Thoracic aorta (tissue), 2 donors: ENCODE measurements at regions not wholly inside any gene's neighbourhood (a gene's known extent, or its start where the extent isn't known, plus 50 kb on each side); places are given as distances from the start of the nearest gene placed in this dataset.

ENCODE experiments used
- ATAC-seq: fragments of 150-250 bp; one replicate; pipeline ENCODE4 v1.8.0; 2017; ENCODE audit warnings: low read depth; ENCODE audit not compliant: insufficient number of reproducible peaks, low FRiP score
- DNase-seq: peaks from one replicate; pipeline ENCODE4 v3.0.0-alpha.2; 2020; ENCODE audit warnings: low spot score
- H3K27ac ChIP-seq, 2 donors: fragments of 200-600 bp; sonication (generic); 1 replicate in 1 of 2; 2 replicates in 1 of 2; pipeline ENCODE4 v1.5.1; 2016; ENCODE audit warnings: mild to moderate bottlenecking in 2 of 2, moderate library complexity in 2 of 2
- H3K27me3 ChIP-seq: fragments of 200-600 bp; sonication (generic); replicated peaks from 2 replicates; pipeline ENCODE4 v1.6.0; 2016; ENCODE audit warnings: mild to moderate bottlenecking; ENCODE audit not compliant: insufficient read depth
- H3K36me3 ChIP-seq: fragments of 200-600 bp; sonication (generic); one replicate; pipeline ENCODE4 v1.5.1; 2016
- H3K4me1 ChIP-seq, 2 donors: fragments of 200-600 bp; sonication (generic); 1 replicate in 1 of 2; 2 replicates in 1 of 2; pipeline versions ENCODE4 v1.5.1 to v1.6.0; 2016; ENCODE audit warnings: low read depth in 2 of 2, mild to moderate bottlenecking in 1 of 2; ENCODE audit not compliant: control insufficient read depth in 1 of 2
- H3K4me3 ChIP-seq: fragments of 200-600 bp; sonication (generic); 2 replicates; pipeline ENCODE4 v1.5.1; 2016; ENCODE audit warnings: mild to moderate bottlenecking
- H3K9me3 ChIP-seq: fragments of 200-600 bp; sonication (generic); 2 replicates; pipeline ENCODE4 v1.5.1; 2016
- CTCF ChIP-seq: fragments of 200-600 bp; sonication (generic); IDR thresholded peaks from one replicate; pipeline ENCODE4 v1.5.1; 2019; ENCODE audit warnings: antibody characterized with exemption

- no peaks in the 10 kb centered on the region for H3K36me3 ChIP-seq
- TF ChIP-seq CTCF, result no peak
- H3K27ac ChIP-seq, result no peak overlapping the region
- H3K4me1 ChIP-seq, result peaks cover 0 to 24% of the 10 kb centered on the region in 2 donors
- no peaks in the 10 kb centered on the region for H3K9me3 ChIP-seq
- ATAC-seq (no peak), DNase-seq (no peak)
- no peaks in the 10 kb centered on the region for H3K27me3 ChIP-seq
- H3K4me3 ChIP-seq, result no peak overlapping the region
Measured at GRCh38 chr12:24138041-24138440, 188.6 kb upstream of the SOX5 start.

GRCh38 chr12:24135158-24135850 lies 185.8 kb upstream of the SOX5 start:
- Histone ChIP-seq H3K27ac (no peak overlapping the region), H3K4me3 (no peak overlapping the region), H3K4me1 (peaks cover 0 to 19% of the 10 kb centered on the region in 2 donors), H3K36me3 (no peaks in the 10 kb centered on the region), H3K9me3 (no peaks in the 10 kb centered on the region), H3K27me3 (no peaks in the 10 kb centered on the region)
- ATAC-seq, result no peak
- DNase-seq, result no peak
- TF ChIP-seq CTCF, result no peak

GRCh38 chr12:24134092-24134491 lies 184.6 kb upstream of the SOX5 start:
- Histone ChIP-seq H3K9me3 (no peaks in the 10 kb centered on the region), H3K36me3 (no peaks in the 10 kb centered on the region), H3K27me3 (no peaks in the 10 kb centered on the region), H3K27ac (no peak overlapping the region), H3K4me3 (no peak overlapping the region), H3K4me1 (peaks cover 0 to 19% of the 10 kb centered on the region in 2 donors)
- no peak for DNase-seq
- TF ChIP-seq CTCF, result no peak
- ATAC-seq, result no peak

- no peak for DNase-seq
- Histone ChIP-seq H3K4me1 (peaks cover 0 to 19% of the 10 kb centered on the region in 2 donors), H3K36me3 (no peaks in the 10 kb centered on the region), H3K9me3 (no peaks in the 10 kb centered on the region), H3K27ac (no peak overlapping the region), H3K4me3 (no peak overlapping the region), H3K27me3 (no peaks in the 10 kb centered on the region)
- no peak for TF ChIP-seq CTCF
- ATAC-seq, result no peak
Measured at GRCh38 chr12:24133384-24133783, 183.9 kb upstream of the SOX5 start.

GRCh38 chr12:24127919-24128721 lies 178.7 kb upstream of the SOX5 start:
- H3K27ac ChIP-seq, result no peak overlapping the region
- DNase-seq, result no peak
- ATAC-seq, result no peak
- peaks cover 0 to 3% of the 10 kb centered on the region in 2 donors for H3K4me1 ChIP-seq
- no peaks in the 10 kb centered on the region for H3K36me3 ChIP-seq
- no peaks in the 10 kb centered on the region for H3K27me3 ChIP-seq
- no peaks in the 10 kb centered on the region for H3K9me3 ChIP-seq
- TF ChIP-seq CTCF, result no peak
- H3K4me3 ChIP-seq, result no peak overlapping the region
